ENCODE measurements at regions not wholly inside any gene's neighbourhood (a gene's known extent, or its start where the extent isn't known, plus 50 kb on each side); places are given as distances from the start of the nearest gene placed in this dataset.

GRCh38 chr11:86183694-86184093 is 60.9 kb upstream of the EED start:
- TF ChIP-seq CTCF (IDR thresholded peaks at IDR 0.05) (no peak), POLR2A (IDR thresholded peaks at IDR 0.05) (no peak), POLR2AphosphoS5 (IDR thresholded peaks at IDR 0.05; ENCODE audit: insufficient read depth in 1 of 2, low read depth in 1 of 2) (no peak)
